ENCODE measurements at regions not wholly inside any gene's neighbourhood (a gene's known extent, or its start where the extent isn't known, plus 50 kb on each side); places are given as distances from the start of the nearest gene placed in this dataset.

GRCh38 chr3:99325402-99325801 lies 313.0 kb upstream of the COL8A1 start:
- DNase-seq (ENCODE audit: low read depth) = no peak
- TF ChIP-seq, protein P1, sequence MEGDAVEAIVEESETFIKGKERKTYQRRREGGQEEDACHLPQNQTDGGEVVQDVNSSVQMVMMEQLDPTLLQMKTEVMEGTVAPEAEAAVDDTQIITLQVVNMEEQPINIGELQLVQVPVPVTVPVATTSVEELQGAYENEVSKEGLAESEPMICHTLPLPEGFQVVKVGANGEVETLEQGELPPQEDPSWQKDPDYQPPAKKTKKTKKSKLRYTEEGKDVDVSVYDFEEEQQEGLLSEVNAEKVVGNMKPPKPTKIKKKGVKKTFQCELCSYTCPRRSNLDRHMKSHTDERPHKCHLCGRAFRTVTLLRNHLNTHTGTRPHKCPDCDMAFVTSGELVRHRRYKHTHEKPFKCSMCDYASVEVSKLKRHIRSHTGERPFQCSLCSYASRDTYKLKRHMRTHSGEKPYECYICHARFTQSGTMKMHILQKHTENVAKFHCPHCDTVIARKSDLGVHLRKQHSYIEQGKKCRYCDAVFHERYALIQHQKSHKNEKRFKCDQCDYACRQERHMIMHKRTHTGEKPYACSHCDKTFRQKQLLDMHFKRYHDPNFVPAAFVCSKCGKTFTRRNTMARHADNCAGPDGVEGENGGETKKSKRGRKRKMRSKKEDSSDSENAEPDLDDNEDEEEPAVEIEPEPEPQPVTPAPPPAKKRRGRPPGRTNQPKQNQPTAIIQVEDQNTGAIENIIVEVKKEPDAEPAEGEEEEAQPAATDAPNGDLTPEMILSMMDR (conservative IDR thresholded peaks at IDR 0.05; ENCODE audit: low read length) = no peak

DNA sequence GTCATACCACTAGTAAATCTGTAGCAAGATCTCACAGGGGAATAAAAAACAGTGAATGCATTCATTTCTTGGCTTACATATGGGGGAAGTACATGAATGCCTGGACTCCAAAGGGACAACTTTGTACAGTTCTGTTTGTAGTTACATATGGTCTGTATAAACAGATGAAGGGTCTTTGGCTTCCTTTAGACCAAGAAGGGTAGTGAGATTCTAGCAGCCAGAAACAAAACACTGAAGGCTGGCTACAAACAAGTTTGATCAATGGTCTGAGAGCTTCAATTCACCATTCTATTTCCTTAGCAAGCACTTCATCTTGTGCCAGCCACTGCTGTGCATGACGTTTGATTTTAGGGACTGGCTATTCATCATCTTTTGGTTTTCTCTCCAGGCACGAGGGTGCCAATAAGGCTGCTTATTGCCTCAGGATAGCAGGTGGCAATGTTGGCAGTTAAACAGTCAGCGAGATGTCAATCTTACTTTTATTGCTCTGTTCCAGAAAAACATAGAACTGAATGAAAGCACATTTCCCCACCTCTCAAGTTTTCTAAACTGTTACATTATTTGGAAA lies 313.7 kb upstream of the COL8A1 start:
- DNase-seq (ENCODE audit: low read depth) = no peak
- TF ChIP-seq, protein P1 (conservative IDR thresholded peaks at IDR 0.05; ENCODE audit: low read length) = no peak
- no peak overlapping the region for H3K4me3 ChIP-seq (ENCODE audit: low read length)

More at GRCh38 chr3:99325402-99325801, 313.0 kb upstream of the COL8A1 start:
- no peak overlapping the region for H3K4me3 ChIP-seq (ENCODE audit: low read length)

DNA sequence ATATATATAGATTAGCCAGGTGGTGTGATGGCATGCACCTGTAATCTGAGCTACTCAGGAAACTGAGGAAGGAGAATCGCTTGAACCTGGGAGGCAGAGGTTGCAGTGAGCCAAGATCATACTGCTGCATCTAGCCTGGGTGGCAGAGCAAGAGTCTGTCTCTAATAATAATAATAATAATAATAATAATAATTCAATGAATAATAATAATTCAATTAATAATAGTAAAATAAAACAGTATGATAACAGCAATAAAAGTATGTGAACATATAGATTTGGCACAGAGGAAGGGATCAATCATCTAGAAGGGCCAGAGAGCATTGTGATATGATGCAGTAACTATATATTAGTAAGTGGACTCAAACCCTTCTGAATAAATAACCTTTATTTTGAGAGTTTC lies 314.5 kb upstream of the COL8A1 start:
- H3K4me3 ChIP-seq (ENCODE audit: low read length) = no peak overlapping the region

GRCh38 chr3:99322551-99322950 lies 315.8 kb upstream of the COL8A1 start:
- no peak overlapping the region for H3K4me3 ChIP-seq (ENCODE audit: low read length)
- TF ChIP-seq, protein P1 (conservative IDR thresholded peaks at IDR 0.05; ENCODE audit: low read length) = no peak
- DNase-seq (ENCODE audit: low read depth) = peak; percentile 57

More for the DNA sequence above, 314.5 kb upstream of the COL8A1 start:
- DNase-seq (ENCODE audit: low read depth) = no peak
- TF ChIP-seq, protein P1 (conservative IDR thresholded peaks at IDR 0.05; ENCODE audit: low read length) = no peak

GRCh38 chr3:99321261-99321660 lies 317.1 kb upstream of the COL8A1 start:
- TF ChIP-seq, protein P1 (conservative IDR thresholded peaks at IDR 0.05; ENCODE audit: low read length) = no peak
- no peak overlapping the region for H3K4me3 ChIP-seq (ENCODE audit: low read length)
- DNase-seq (ENCODE audit: low read depth) = no peak

GRCh38 chr3:99319961-99320360 lies 318.4 kb upstream of the COL8A1 start:
- DNase-seq (ENCODE audit: low read depth) = peak; percentile 95
- TF ChIP-seq, protein P1 (conservative IDR thresholded peaks at IDR 0.05; ENCODE audit: low read length) = no peak
- no peak overlapping the region for H3K4me3 ChIP-seq (ENCODE audit: low read length)

DNA sequence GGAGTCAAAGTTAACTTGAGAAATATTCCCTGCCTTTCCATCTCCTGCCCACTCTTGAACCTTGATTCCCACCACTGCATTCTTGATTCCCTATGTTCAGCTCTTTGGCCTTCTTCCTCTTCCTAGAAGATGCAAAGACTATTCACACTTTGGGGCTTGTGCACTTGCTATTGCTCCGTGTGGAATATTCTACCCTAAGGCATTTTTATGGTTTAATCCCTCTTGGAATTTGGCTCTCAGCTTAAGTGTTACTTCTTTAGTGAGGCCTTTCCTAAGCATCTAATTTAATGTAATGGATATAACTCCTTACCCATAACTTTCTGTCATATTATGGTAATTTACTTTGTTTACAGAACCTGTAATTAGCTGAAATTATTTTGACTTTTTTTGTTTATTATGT lies 318.9 kb upstream of the COL8A1 start:
- TF ChIP-seq, protein P1 (conservative IDR thresholded peaks at IDR 0.05; ENCODE audit: low read length) = no peak
- no peak overlapping the region for H3K4me3 ChIP-seq (ENCODE audit: low read length)
- DNase-seq (ENCODE audit: low read depth) = peak; percentile 56

All from AG10803 (cell line).